ENCODE measurements at regions not wholly inside any gene's neighbourhood (a gene's known extent, or its start where the extent isn't known, plus 50 kb on each side); places are given as distances from the start of the nearest gene placed in this dataset.

GRCh38 chr2:107648781-107649404 lies 177.8 kb upstream of the RGPD4 start:
- TF ChIP-seq GATA2 (IDR thresholded peaks at IDR 0.05; ENCODE audit: low read depth, low read length) (no peak), GATA3 (IDR thresholded peaks at IDR 0.05; ENCODE audit: low read depth, low read length) (no peak)

Measured in SH-SY5Y (cell line).